AML-193 (cell line): ENCODE measurements at regions not wholly inside any gene's neighbourhood (a gene's known extent, or its start where the extent isn't known, plus 50 kb on each side); places are given as distances from the start of the nearest gene placed in this dataset.

Experiments used
- DNase-seq, 2 experiments: peaks; one replicate each; lab custom pipeline; 2025; lab: John Stamatoyannopoulos, UW

- no peak for DNase-seq
Observed at GRCh38 chr2:23077596-23077995, 307.4 kb upstream of the KLHL29 start.

GRCh38 chr2:23078784-23079434 lies 306.1 kb upstream of the KLHL29 start:
- DNase-seq, result no peak

- no peak for DNase-seq
Observed at GRCh38 chr2:23083966-23084365, 301.0 kb upstream of the KLHL29 start.

- DNase-seq, result no peak
Observed at GRCh38 chr2:23091019-23091418, 294.0 kb upstream of the KLHL29 start.

- DNase-seq, result no peak
Observed at GRCh38 chr2:23091900-23092299, 293.1 kb upstream of the KLHL29 start.

GRCh38 chr2:23092831-23093230 lies 292.1 kb upstream of the KLHL29 start:
- DNase-seq, result peak; percentile 1 to 19

GRCh38 chr2:23093513-23093912 lies 291.5 kb upstream of the KLHL29 start:
- DNase-seq, result no peak

GRCh38 chr2:23096906-23097602 lies 287.9 kb upstream of the KLHL29 start:
- no peak for DNase-seq

- DNase-seq, result no peak
Observed at GRCh38 chr2:23100406-23100805, 284.6 kb upstream of the KLHL29 start.

GRCh38 chr2:23106242-23106785 lies 278.7 kb upstream of the KLHL29 start:
- no peak for DNase-seq

- DNase-seq, result no peak
Observed at GRCh38 chr2:23107327-23107941, 277.5 kb upstream of the KLHL29 start.

- no peak for DNase-seq
Observed at GRCh38 chr2:23111263-23111662, 273.7 kb upstream of the KLHL29 start.

GRCh38 chr2:23112517-23112916 lies 272.5 kb upstream of the KLHL29 start:
- DNase-seq, result no peak

GRCh38 chr2:23114299-23114698 lies 270.7 kb upstream of the KLHL29 start:
- no peak for DNase-seq

- no peak for DNase-seq
Observed at GRCh38 chr2:23118313-23118712, 266.7 kb upstream of the KLHL29 start.

- no peak for DNase-seq
Observed at GRCh38 chr2:23118894-23119293, 266.1 kb upstream of the KLHL29 start.

- no peak for DNase-seq
Observed at GRCh38 chr2:23120161-23120560, 264.8 kb upstream of the KLHL29 start.

GRCh38 chr2:23121968-23122648 lies 262.9 kb upstream of the KLHL29 start:
- DNase-seq, result no peak

- no peak for DNase-seq
Observed at GRCh38 chr2:23122681-23123215, 262.2 kb upstream of the KLHL29 start.

GRCh38 chr2:23123686-23124085 lies 261.3 kb upstream of the KLHL29 start:
- DNase-seq, result no peak

- no peak for DNase-seq
Observed at GRCh38 chr2:23124214-23124750, 260.7 kb upstream of the KLHL29 start.

GRCh38 chr2:23127465-23127864 lies 257.5 kb upstream of the KLHL29 start:
- DNase-seq, result no peak
